ENCODE measurements at regions not wholly inside any gene's neighbourhood (a gene's known extent, or its start where the extent isn't known, plus 50 kb on each side); places are given as distances from the start of the nearest gene placed in this dataset.
A peak's percentile ranks its signal among the peaks of the same experiment; 100 is the strongest.

- no peak for DNase-seq (ENCODE audit: low read depth)
These were observed 277.0 kb upstream of the C1orf87 start for GRCh38 chr1:60350531-60350930.

- DNase-seq (ENCODE audit: low read depth), result no peak
These were observed 275.3 kb upstream of the C1orf87 start for GRCh38 chr1:60348884-60349283.

- DNase-seq (ENCODE audit: low read depth), result peak; percentile 74
These were observed 272.1 kb upstream of the C1orf87 start for GRCh38 chr1:60345621-60346020.

- no peak for DNase-seq (ENCODE audit: low read depth)
These were observed 271.5 kb upstream of the C1orf87 start for GRCh38 chr1:60345049-60345448.

DNA sequence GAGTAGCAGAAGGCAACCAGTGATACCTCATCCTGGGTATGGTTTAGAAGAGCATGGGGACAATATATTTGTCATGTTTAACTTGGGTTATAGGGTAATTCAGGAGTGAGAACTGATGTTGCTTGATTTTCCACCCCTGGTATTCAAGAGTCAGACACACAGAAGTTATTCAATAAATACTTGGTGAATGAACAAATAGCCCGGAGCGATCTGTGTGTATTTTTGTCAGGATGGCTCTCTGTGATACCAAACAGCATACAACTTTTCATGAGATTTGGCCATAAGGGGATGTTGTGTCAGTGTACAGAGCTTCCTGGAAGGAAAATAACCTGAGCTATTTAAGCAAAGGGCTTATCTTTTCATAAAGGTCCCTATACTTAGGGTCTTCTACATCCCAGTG is 270.2 kb upstream of the C1orf87 start:
- DNase-seq (ENCODE audit: low read depth), result no peak

DNA sequence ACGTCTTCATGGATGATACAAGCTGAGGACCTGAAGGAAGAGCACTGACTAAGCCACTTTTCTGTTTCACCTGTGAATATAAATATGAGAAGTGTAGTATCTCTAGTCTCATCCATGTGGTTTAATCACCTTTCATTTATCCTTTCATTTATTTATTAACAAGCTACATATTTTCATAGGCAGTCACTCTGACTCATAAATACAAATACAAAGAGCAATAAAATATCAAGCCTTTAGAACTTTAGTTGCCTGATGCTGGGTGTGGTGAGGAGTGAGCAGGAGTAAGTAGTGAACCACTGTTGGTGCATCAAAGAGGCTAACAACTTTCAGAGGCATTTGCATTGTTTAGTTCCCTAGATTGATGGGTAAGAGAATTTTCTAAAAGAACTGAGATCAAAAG is 269.0 kb upstream of the C1orf87 start:
- DNase-seq (ENCODE audit: low read depth), result no peak

GRCh38 chr1:60341274-60341673 is 267.7 kb upstream of the C1orf87 start:
- no peak for DNase-seq (ENCODE audit: low read depth)

DNA sequence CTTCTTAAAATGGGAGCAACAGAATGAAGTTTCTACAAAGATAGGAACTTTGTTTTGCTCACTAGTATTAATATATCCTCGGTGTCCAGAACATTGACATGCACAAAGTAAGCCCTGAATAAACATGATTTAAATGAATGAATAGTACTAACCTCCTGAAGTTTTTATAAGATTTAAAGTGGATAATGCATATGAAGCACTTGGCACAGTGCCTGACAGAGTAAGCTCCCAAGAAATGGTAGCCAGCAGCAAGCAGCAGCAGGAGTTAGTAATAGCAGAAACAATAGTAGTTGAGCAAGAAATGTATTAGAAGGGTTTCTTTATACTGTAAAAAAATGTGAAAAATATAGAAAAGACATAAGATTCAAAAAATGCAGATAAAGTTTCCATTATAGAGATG is 258.1 kb upstream of the C1orf87 start:
- DNase-seq (ENCODE audit: low read depth), result peak; percentile 14

GRCh38 chr1:60329651-60330050 is 256.1 kb upstream of the C1orf87 start:
- no peak for DNase-seq (ENCODE audit: low read depth)

GRCh38 chr1:60311838-60312237 is 238.3 kb upstream of the C1orf87 start:
- no peak for DNase-seq (ENCODE audit: low read depth)

- DNase-seq (ENCODE audit: low read depth), result no peak
These were observed 226.0 kb upstream of the C1orf87 start for GRCh38 chr1:60299581-60299980.

- no peak for DNase-seq (ENCODE audit: low read depth)
These were observed 224.7 kb upstream of the C1orf87 start for GRCh38 chr1:60298290-60298689.

- DNase-seq (ENCODE audit: low read depth), result no peak
These were observed 223.2 kb upstream of the C1orf87 start for GRCh38 chr1:60296794-60297193.

DNA sequence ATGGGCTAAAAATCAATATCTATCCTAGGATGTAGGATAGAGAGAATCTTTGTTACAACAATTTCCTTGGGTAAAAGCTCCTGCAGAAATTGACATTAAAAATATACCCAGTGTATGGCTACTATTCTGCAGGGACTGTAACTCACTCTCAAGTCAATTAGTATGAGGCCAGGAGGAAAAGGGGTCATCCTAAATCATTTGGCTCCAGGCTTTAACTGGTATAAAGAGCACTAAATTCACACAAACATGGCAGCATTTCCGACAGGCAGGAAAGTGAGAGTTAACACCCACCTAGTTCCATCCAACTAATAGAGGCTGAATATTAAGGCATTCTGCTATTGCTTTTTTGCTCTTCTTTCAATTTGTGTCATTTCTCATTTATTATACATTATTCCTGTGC is 218.6 kb upstream of the C1orf87 start:
- no peak for DNase-seq (ENCODE audit: low read depth)

DNA sequence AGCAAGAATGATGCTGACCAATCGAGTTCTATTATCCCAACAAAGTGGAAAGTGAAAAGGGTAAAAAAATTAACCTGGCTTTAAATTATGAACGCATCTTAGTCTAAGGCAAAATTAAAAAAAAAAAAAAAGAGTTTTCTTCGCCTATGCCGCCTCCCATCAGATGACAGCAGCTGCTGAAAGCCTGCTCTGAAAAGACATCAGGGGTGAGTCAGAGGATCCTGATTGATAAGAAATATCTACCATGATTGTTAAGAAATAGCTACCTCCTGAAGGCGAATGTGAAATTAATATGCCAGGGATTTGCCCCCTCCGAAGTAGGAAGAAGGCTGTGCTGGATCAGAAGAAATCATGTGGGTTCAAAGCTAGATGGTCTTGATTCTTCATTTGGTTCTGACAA is 216.8 kb upstream of the C1orf87 start:
- DNase-seq (ENCODE audit: low read depth), result no peak

- DNase-seq (ENCODE audit: low read depth), result no peak
These were observed 214.0 kb upstream of the C1orf87 start for GRCh38 chr1:60287536-60287935.

GRCh38 chr1:60283690-60284089 is 210.1 kb upstream of the C1orf87 start:
- no peak for DNase-seq (ENCODE audit: low read depth)

DNA sequence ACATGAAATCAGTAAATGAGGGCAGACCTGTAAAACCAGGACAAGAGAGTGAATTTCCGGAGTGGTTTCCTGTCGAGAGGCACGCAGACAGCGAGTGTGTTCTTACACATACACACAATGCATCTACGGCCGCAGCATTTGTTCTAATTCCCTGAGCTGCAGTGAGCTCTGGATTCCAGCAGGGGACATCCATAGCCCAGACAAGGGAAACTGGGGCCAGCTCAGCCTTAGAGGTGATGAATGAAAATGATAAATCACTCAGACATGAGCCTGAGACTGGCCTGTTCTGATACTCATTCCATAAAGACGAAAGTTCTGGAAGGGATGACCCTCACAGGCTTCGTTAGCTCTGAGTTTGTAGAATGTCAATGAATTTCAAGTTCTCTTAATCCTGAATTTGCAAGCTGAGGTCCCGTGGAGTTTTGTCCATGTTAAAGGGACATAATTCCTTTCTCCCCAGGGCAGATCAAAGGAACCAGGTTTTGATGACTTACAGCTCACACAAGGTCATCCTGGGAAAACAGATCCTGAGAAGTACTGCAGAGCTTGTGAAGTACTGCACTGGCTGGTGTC is 207.9 kb upstream of the C1orf87 start:
- peak; percentile 91 for DNase-seq (ENCODE audit: low read depth)

GRCh38 chr1:60280819-60281218 is 207.2 kb upstream of the C1orf87 start:
- DNase-seq (ENCODE audit: low read depth), result no peak

DNA sequence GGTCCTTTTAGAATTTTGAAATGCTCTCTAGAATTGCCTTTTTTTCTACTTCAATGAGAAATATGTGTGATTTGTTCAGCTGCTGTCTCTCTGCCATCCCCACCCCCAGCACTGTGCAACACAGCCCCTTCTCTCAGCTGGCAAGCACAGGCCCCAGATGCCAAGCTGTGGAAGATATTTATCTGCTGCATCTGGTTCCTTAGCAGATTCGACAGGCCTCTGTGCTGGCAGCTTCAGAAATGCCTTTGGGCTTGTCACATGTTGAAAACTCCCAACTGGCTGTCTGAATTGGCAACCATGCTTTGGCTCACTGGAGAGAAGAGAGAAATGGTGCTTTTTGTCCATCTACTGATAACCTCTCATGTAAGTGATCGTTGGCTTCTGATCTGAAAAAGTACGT is 206.7 kb upstream of the C1orf87 start:
- DNase-seq (ENCODE audit: low read depth), result no peak

DNA sequence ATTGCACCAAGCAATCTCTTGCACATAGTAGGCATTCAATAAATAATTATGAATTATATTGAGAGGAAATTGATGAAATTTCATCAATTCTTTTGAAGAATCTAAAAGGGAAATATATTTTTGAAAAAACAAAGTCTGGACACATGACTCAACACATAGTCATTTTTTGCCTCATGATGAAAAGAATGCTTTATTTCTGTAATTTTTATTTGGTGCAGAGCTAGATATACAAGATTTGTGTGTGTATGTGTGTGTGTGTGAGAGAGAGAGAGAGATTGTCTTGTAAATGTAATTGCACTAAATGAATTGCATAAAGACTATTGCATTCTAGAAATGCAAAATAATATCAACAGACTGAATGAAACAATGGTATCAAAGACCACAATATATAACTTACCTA is 206.2 kb upstream of the C1orf87 start:
- DNase-seq (ENCODE audit: low read depth), result peak; percentile 59

DNA sequence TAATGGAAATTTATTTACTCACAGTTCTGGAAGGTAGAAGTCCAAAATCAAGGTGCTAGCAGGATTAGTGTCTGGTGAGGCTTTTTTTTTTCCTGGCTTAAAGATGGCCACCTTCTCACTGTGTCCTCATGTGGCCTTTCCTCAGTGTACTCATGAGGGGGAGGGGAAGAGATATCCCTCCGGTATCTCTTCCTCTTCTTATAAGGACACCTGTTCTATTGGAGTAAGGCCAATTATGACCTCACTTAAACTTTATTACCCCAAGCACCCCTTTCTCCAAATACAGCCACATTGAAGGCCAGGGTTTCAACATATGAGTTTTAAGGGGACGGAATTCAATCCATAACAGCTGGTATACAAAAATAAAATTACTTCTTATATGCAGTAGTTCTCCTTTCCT is 203.7 kb upstream of the C1orf87 start:
- no peak for DNase-seq (ENCODE audit: low read depth)

- peak; percentile 62 for DNase-seq (ENCODE audit: low read depth)
These were observed 201.1 kb upstream of the C1orf87 start for GRCh38 chr1:60274422-60275290.

GRCh38 chr1:60273185-60273584 is 199.6 kb upstream of the C1orf87 start:
- peak; percentile 51 for DNase-seq (ENCODE audit: low read depth)
